A549 (cell line): ENCODE measurements at regions not wholly inside any gene's neighbourhood (a gene's known extent, or its start where the extent isn't known, plus 50 kb on each side); places are given as distances from the start of the nearest gene placed in this dataset.

Experiments used
- MAFK ChIP-seq: fragments of 450-650 bp; IDR thresholded peaks from 2 replicates; pipeline ENCODE4 v1.6.1; 2014; ENCODE audit not compliant: partially characterized antibody
- RFX5 ChIP-seq: fragments of 450-650 bp; IDR thresholded peaks from 2 replicates; pipeline ENCODE4 v1.7.1; 2014; ENCODE audit warnings: antibody characterized with exemption, mild to moderate bottlenecking, moderate library complexity
- TF ChIP-seq, protein P1 (sequence below): fragments of >200 bp; sonication (Bioruptor Twin); formaldehyde crosslinking; IDR thresholded peaks from 3 replicates; pipeline ENCODE4 v1.5.1; 2016

DNA sequence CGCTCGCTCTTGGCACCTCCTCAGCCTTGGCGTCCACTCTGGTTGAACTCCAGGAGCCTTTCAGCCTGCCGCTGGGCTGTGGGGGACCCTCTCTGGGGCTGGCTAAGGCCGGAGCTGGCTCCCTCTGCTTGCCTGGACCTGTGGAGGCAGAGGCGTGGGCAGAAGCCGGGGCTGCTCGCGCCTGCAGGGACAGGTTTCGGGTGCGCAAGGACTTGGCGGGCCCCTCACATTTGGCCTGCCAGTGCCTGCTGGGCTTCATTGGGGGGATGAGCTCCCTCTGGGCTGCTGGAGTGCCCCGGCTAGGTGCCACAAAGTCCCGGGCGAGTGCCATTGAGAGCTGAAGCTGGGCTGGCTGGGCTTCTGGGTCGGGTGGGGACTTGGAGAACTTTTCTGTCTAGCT lies 371.7 kb downstream of the FAM133A start:
- TF ChIP-seq, protein P1, sequence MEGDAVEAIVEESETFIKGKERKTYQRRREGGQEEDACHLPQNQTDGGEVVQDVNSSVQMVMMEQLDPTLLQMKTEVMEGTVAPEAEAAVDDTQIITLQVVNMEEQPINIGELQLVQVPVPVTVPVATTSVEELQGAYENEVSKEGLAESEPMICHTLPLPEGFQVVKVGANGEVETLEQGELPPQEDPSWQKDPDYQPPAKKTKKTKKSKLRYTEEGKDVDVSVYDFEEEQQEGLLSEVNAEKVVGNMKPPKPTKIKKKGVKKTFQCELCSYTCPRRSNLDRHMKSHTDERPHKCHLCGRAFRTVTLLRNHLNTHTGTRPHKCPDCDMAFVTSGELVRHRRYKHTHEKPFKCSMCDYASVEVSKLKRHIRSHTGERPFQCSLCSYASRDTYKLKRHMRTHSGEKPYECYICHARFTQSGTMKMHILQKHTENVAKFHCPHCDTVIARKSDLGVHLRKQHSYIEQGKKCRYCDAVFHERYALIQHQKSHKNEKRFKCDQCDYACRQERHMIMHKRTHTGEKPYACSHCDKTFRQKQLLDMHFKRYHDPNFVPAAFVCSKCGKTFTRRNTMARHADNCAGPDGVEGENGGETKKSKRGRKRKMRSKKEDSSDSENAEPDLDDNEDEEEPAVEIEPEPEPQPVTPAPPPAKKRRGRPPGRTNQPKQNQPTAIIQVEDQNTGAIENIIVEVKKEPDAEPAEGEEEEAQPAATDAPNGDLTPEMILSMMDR = no peak
- TF ChIP-seq MAFK (no peak), RFX5 (no peak)
